ENCODE measurements at regions not wholly inside any gene's neighbourhood (a gene's known extent, or its start where the extent isn't known, plus 50 kb on each side); places are given as distances from the start of the nearest gene placed in this dataset.

GRCh38 chr11:122261546-122261945, 145.5 kb upstream of the BLID start:
- 100% methylated on average over 3 of the region's 4 CpGs for WGBS (ENCODE audit: insufficient coverage, low lambda C conversion rate)
- Histone ChIP-seq H3K36me3 (ENCODE audit: control insufficient read depth, insufficient read depth, low read length) (no peaks in the 10 kb centered on the region), H3K27me3 (ENCODE audit: control insufficient read depth, insufficient read depth, low read length) (no peaks in the 10 kb centered on the region), H3K27ac (ENCODE audit: low read length) (no peak overlapping the region), H3K9me3 (ENCODE audit: control insufficient read depth, low read depth, low read length) (no peaks in the 10 kb centered on the region), H3K4me3 (ENCODE audit: low read length) (no peak overlapping the region), H3K4me1 (ENCODE audit: control insufficient read depth, insufficient read depth, low read length) (no peaks in the 10 kb centered on the region)
- no peak for DNase-seq

- Histone ChIP-seq H3K4me1 (ENCODE audit: control insufficient read depth, insufficient read depth, low read length) (no peaks in the 10 kb centered on the region), H3K27ac (ENCODE audit: low read length) (no peak overlapping the region), H3K4me3 (ENCODE audit: low read length) (no peak overlapping the region), H3K9me3 (ENCODE audit: control insufficient read depth, low read depth, low read length) (no peaks in the 10 kb centered on the region), H3K27me3 (ENCODE audit: control insufficient read depth, insufficient read depth, low read length) (no peaks in the 10 kb centered on the region), H3K36me3 (ENCODE audit: control insufficient read depth, insufficient read depth, low read length) (no peaks in the 10 kb centered on the region)
- no peak for DNase-seq
- 100% methylated on average over 3 of the region's 7 CpGs for WGBS (ENCODE audit: insufficient coverage, low lambda C conversion rate)
These were observed 143.3 kb upstream of the BLID start for GRCh38 chr11:122259195-122259821.

GRCh38 chr11:122258446-122259194, 142.6 kb upstream of the BLID start:
- H3K27ac ChIP-seq (ENCODE audit: low read length) = no peak overlapping the region
- H3K27me3 ChIP-seq (ENCODE audit: control insufficient read depth, insufficient read depth, low read length) = no peaks in the 10 kb centered on the region
- no CpG with 5 or more reads among the region's 1 CpG for WGBS (ENCODE audit: insufficient coverage, low lambda C conversion rate)
- H3K4me1 ChIP-seq (ENCODE audit: control insufficient read depth, insufficient read depth, low read length) = no peaks in the 10 kb centered on the region
- no peaks in the 10 kb centered on the region for H3K36me3 ChIP-seq (ENCODE audit: control insufficient read depth, insufficient read depth, low read length)
- H3K4me3 ChIP-seq (ENCODE audit: low read length) = no peak overlapping the region
- DNase-seq = no peak
- no peaks in the 10 kb centered on the region for H3K9me3 ChIP-seq (ENCODE audit: control insufficient read depth, low read depth, low read length)

- Histone ChIP-seq H3K36me3 (ENCODE audit: control insufficient read depth, insufficient read depth, low read length) (no peaks in the 10 kb centered on the region), H3K4me1 (ENCODE audit: control insufficient read depth, insufficient read depth, low read length) (no peaks in the 10 kb centered on the region), H3K9me3 (ENCODE audit: control insufficient read depth, low read depth, low read length) (no peaks in the 10 kb centered on the region), H3K27ac (ENCODE audit: low read length) (no peak overlapping the region), H3K27me3 (ENCODE audit: control insufficient read depth, insufficient read depth, low read length) (no peaks in the 10 kb centered on the region), H3K4me3 (ENCODE audit: low read length) (no peak overlapping the region)
- WGBS (ENCODE audit: insufficient coverage, low lambda C conversion rate) = no CpG with 5 or more reads among the region's 4 CpGs
- DNase-seq = peak in 1 of 2 donors; percentile 14
These were observed 137.7 kb upstream of the BLID start for GRCh38 chr11:122253589-122254231.

- no peak overlapping the region for H3K4me3 ChIP-seq (ENCODE audit: low read length)
- H3K9me3 ChIP-seq (ENCODE audit: control insufficient read depth, low read depth, low read length) = no peaks in the 10 kb centered on the region
- no peak for DNase-seq
- no peaks in the 10 kb centered on the region for H3K36me3 ChIP-seq (ENCODE audit: control insufficient read depth, insufficient read depth, low read length)
- no peaks in the 10 kb centered on the region for H3K27me3 ChIP-seq (ENCODE audit: control insufficient read depth, insufficient read depth, low read length)
- H3K27ac ChIP-seq (ENCODE audit: low read length) = no peak overlapping the region
- 94% methylated on average over 6 of the region's 8 CpGs for WGBS (ENCODE audit: insufficient coverage, low lambda C conversion rate)
- H3K4me1 ChIP-seq (ENCODE audit: control insufficient read depth, insufficient read depth, low read length) = no peaks in the 10 kb centered on the region
These were observed 132.9 kb upstream of the BLID start for GRCh38 chr11:122248939-122249338.

- no peak overlapping the region for H3K27ac ChIP-seq (ENCODE audit: low read length)
- H3K4me3 ChIP-seq (ENCODE audit: low read length) = no peak overlapping the region
- no peaks in the 10 kb centered on the region for H3K36me3 ChIP-seq (ENCODE audit: control insufficient read depth, insufficient read depth, low read length)
- 20% methylated on average over 1 of the region's 4 CpGs for WGBS (ENCODE audit: insufficient coverage, low lambda C conversion rate)
- H3K4me1 ChIP-seq (ENCODE audit: control insufficient read depth, insufficient read depth, low read length) = no peaks in the 10 kb centered on the region
- no peaks in the 10 kb centered on the region for H3K9me3 ChIP-seq (ENCODE audit: control insufficient read depth, low read depth, low read length)
- DNase-seq = no peak
- H3K27me3 ChIP-seq (ENCODE audit: control insufficient read depth, insufficient read depth, low read length) = no peaks in the 10 kb centered on the region
These were observed 132.1 kb upstream of the BLID start for GRCh38 chr11:122248131-122248530.

- no peaks in the 10 kb centered on the region for H3K9me3 ChIP-seq (ENCODE audit: control insufficient read depth, low read depth, low read length)
- WGBS (ENCODE audit: insufficient coverage, low lambda C conversion rate) = 100% methylated on average over 1 of the region's 2 CpGs
- DNase-seq = no peak
- H3K27ac ChIP-seq (ENCODE audit: low read length) = no peak overlapping the region
- H3K27me3 ChIP-seq (ENCODE audit: control insufficient read depth, insufficient read depth, low read length) = no peaks in the 10 kb centered on the region
- H3K4me3 ChIP-seq (ENCODE audit: low read length) = no peak overlapping the region
- no peaks in the 10 kb centered on the region for H3K4me1 ChIP-seq (ENCODE audit: control insufficient read depth, insufficient read depth, low read length)
- H3K36me3 ChIP-seq (ENCODE audit: control insufficient read depth, insufficient read depth, low read length) = no peaks in the 10 kb centered on the region
These were observed 130.9 kb upstream of the BLID start for GRCh38 chr11:122246874-122247273.

- Histone ChIP-seq H3K4me3 (ENCODE audit: low read length) (no peak overlapping the region), H3K27me3 (ENCODE audit: control insufficient read depth, insufficient read depth, low read length) (no peaks in the 10 kb centered on the region), H3K27ac (ENCODE audit: low read length) (no peak overlapping the region), H3K36me3 (ENCODE audit: control insufficient read depth, insufficient read depth, low read length) (no peaks in the 10 kb centered on the region), H3K4me1 (ENCODE audit: control insufficient read depth, insufficient read depth, low read length) (no peaks in the 10 kb centered on the region), H3K9me3 (ENCODE audit: control insufficient read depth, low read depth, low read length) (no peaks in the 10 kb centered on the region)
- DNase-seq = no peak
- WGBS (ENCODE audit: insufficient coverage, low lambda C conversion rate) = 80% methylated on average over 1 of the region's 3 CpGs
These were observed 126.7 kb upstream of the BLID start for GRCh38 chr11:122242731-122243130.

GRCh38 chr11:122241566-122241965, 125.6 kb upstream of the BLID start:
- Histone ChIP-seq H3K9me3 (ENCODE audit: control insufficient read depth, low read depth, low read length) (no peaks in the 10 kb centered on the region), H3K27ac (ENCODE audit: low read length) (no peak overlapping the region), H3K36me3 (ENCODE audit: control insufficient read depth, insufficient read depth, low read length) (no peaks in the 10 kb centered on the region), H3K27me3 (ENCODE audit: control insufficient read depth, insufficient read depth, low read length) (no peaks in the 10 kb centered on the region), H3K4me3 (ENCODE audit: low read length) (no peak overlapping the region), H3K4me1 (ENCODE audit: control insufficient read depth, insufficient read depth, low read length) (no peaks in the 10 kb centered on the region)
- DNase-seq = no peak
- no CpG with 5 or more reads among the region's 3 CpGs for WGBS (ENCODE audit: insufficient coverage, low lambda C conversion rate)

GRCh38 chr11:122240638-122241037, 124.6 kb upstream of the BLID start:
- Histone ChIP-seq H3K9me3 (ENCODE audit: control insufficient read depth, low read depth, low read length) (no peaks in the 10 kb centered on the region), H3K27ac (ENCODE audit: low read length) (no peak overlapping the region), H3K36me3 (ENCODE audit: control insufficient read depth, insufficient read depth, low read length) (no peaks in the 10 kb centered on the region), H3K27me3 (ENCODE audit: control insufficient read depth, insufficient read depth, low read length) (no peaks in the 10 kb centered on the region), H3K4me3 (ENCODE audit: low read length) (no peak overlapping the region), H3K4me1 (ENCODE audit: control insufficient read depth, insufficient read depth, low read length) (no peaks in the 10 kb centered on the region)
- DNase-seq = no peak
- WGBS (ENCODE audit: insufficient coverage, low lambda C conversion rate) = no CpG with 5 or more reads among the region's 3 CpGs

All from large intestine (tissue), 3 donors.